Iris pigment epithelial cell (primary cell): ENCODE measurements at regions not wholly inside any gene's neighbourhood (a gene's known extent, or its start where the extent isn't known, plus 50 kb on each side); places are given as distances from the start of the nearest gene placed in this dataset.

Experiments
- DNase-seq: peaks from one replicate; pipeline ENCODE4 v3.0.0-alpha.2; 2011; ENCODE audit warnings: low read depth

DNA sequence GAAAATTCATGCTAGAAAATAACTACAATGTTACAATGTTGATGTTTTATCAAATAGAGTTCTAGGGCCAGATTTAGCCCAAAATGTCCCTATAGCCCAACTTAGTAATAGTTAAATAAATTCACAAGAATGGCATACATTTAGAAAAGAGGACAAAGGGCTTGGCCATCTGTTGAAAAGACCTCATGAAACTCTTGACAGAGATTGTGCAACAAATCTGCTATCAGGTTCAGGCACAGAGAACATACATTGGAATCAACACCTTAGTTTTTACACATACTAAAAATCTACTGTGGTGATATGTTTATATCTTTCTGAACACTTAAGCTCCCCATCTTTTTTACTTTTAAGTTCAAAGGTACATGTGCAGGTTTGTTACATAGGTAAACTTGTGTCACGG is 298.3 kb upstream of the DACH1 start:
- no peak for DNase-seq

GRCh38 chr13:72164811-72165210 is 297.8 kb upstream of the DACH1 start:
- no peak for DNase-seq

- DNase-seq, result no peak
Measured at GRCh38 chr13:72163678-72164077, 296.7 kb upstream of the DACH1 start.

GRCh38 chr13:72160977-72161376 is 294.0 kb upstream of the DACH1 start:
- no peak for DNase-seq

- DNase-seq, result no peak
Measured at GRCh38 chr13:72156760-72157159, 289.8 kb upstream of the DACH1 start.

DNA sequence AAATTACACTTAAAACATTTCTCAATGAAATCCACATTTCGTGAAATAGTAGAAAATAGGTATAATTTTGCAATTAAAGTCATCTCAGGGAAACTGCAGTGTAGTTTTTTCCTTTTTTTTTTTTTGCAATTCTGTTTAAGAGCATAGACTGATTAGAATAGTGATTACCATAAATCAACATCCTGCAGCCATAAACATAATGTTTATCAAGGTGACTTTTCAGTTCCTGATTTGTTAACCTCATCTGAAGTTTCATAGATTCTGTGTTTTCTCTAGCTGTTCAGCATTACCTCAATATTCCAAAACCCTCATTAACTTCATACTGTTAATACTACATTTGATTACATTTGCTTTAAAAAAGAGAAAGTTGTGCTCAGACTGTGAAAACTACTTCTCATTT is 286.3 kb upstream of the DACH1 start:
- no peak for DNase-seq

DNA sequence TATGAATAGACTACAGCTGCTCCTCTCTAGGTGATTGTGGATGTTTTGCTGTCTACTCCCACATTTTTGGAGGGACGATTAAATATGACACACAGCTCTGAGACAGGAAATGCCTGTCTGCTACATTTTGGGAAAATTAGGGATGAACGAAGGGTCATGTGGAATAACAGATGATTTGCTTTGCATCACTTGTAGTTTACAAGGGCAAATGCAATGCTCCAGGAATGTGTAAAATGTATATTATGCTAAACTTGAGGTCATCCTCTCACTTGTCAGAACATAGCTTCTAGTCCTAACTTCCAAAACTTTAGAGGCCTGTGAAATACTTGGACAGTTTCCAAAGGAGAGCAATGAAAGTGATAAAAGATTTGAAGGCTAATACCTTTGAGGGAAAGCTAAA is 284.2 kb upstream of the DACH1 start:
- peak; percentile 84 for DNase-seq

DNA sequence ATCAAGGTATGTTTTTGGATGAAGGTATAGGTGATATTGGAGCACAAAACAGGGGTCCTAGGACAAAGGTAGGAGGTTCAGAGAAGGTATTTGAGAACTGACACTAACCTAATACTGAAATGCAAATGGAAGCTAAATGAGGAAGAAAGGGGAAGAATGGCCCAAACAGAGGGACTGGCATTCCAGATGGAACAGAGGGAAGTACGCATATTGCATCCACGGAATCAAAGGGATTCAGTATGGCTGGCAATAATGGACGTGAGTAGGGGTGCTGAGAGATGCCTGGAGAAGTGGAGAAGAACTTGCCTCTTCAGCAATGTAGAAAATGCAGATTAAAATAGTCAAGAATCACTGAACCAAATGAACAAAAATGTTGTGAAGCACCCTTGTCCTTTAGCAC is 283.5 kb upstream of the DACH1 start:
- DNase-seq, result no peak

- DNase-seq, result no peak
Measured at GRCh38 chr13:72149701-72150100, 282.7 kb upstream of the DACH1 start.

DNA sequence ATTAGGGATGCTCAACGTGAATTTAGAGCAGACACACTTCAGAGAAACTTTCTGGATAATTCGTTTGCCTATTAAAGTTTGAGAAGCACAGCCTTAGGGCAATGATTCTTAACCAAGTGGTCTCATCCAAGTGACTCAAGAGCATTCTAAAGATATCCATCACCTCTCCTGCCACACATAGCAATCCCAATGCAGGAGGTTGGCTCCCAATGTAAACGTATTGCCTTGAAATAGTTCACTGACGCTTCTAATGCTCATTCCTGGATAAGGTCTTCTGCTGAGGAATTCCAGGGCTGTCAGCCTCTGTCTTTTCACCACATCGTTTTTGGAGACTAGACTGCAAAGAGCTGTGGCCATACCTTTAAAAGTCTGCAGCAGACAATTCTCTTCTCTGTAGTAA is 279.8 kb upstream of the DACH1 start:
- no peak for DNase-seq

GRCh38 chr13:72145383-72145782 is 278.4 kb upstream of the DACH1 start:
- peak; percentile 50 for DNase-seq

- peak; percentile 33 for DNase-seq
Measured at GRCh38 chr13:72144636-72145035, 277.6 kb upstream of the DACH1 start.

- DNase-seq, result peak; percentile 87
Measured at GRCh38 chr13:72141855-72142519, 275.0 kb upstream of the DACH1 start.

GRCh38 chr13:72139192-72139591 is 272.2 kb upstream of the DACH1 start:
- no peak for DNase-seq

DNA sequence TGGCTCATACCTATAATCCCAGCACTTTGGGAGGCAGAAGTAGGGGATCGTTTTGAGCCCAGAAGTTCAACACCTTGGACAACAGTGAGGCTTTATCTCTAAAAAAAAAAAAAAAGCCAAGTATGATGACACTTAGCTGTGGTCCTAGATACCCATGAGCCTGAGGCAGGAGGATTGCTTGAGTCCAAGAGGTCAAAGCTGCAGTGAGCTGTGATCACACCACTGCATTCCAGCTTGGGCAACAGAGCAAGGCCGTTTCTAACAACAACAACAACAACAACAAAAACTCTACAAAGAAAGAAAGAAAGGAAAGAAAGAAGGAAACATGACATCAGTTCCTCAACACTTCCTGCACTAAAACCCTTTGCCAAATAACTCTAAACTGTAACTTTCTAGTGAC is 265.1 kb upstream of the DACH1 start:
- DNase-seq, result no peak

- no peak for DNase-seq
Measured at GRCh38 chr13:72129117-72129516, 262.1 kb upstream of the DACH1 start.

- no peak for DNase-seq
Measured at GRCh38 chr13:72127031-72127430, 260.0 kb upstream of the DACH1 start.

DNA sequence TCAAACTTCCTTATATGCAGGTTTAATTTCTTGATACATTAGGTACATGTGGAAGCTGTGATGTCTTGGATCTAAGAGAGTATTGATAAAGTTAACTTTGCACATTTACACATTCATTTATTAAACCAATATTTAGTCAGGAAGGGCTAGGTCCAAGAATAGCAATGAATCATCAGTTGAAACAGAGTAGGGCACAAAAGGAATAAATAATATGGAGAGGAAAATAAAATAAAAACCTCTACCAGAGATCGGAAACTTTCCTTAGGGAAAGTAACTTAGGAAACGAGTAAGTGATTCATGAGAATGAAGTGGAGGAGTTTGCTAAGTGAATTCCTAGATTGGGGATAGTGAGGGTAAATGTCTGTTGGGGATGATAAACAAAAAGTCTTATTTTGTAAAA is 259.4 kb upstream of the DACH1 start:
- peak; percentile 44 for DNase-seq

GRCh38 chr13:72125561-72125960 is 258.6 kb upstream of the DACH1 start:
- DNase-seq, result peak; percentile 89

- DNase-seq, result no peak
Measured at GRCh38 chr13:72122661-72123255, 255.8 kb upstream of the DACH1 start.

DNA sequence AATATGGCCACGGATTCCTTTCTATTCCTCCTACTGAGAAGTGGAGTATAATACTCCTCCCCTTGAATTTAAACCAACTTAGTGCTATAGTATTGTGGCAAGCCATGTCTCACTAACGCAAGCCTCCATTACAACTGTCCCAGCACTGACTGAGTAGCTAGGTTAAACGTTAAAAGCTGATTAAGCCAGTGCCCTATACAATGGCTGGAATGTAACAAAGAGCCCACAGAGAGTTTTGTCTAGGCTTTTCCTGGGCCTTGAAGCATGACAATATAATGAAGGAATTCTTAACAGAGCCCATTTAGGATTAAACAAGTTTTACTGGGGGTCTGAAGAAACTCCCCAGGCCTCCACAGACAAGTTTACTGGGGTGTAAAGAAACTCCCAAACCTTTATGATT is 254.5 kb upstream of the DACH1 start:
- no peak for DNase-seq

DNA sequence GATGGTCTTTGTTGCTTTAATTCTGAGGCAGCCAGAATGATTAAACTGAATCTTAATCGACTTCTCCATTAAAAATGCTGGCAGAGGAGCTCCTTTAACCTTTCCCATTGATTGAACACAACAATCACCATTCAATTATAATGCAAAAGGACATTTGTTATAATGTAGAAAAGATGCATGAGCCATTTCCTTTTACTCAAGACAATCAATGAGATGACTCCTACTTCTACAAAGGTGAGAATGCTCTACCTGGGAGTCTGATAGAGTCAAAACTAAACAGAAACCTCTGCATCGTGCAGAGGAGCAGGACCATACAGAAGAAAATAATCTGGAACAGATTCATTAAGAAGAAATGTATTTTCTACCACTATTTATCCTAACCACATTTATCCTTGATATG is 253.6 kb upstream of the DACH1 start:
- DNase-seq, result no peak

DNA sequence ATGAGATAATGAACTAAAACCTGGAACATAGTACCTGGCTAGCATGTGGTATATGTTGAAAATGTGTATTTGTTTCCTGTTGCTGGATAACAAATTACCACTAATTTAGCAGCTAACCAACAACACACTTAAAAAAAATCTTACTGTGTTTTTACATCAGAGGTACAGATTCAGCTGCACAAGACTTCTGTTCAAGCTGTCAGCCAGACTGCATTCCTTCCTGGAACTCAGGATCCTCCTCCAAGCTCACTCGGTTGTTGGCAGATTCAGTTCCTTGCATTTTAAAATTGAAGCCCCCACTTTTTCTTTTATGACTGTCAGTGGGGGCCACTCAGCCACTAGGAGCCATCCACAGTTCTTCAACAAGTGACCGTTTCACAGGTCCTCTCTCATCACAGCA is 246.9 kb upstream of the DACH1 start:
- no peak for DNase-seq

- DNase-seq, result no peak
Measured at GRCh38 chr13:72113076-72113475, 246.1 kb upstream of the DACH1 start.
